Panc1 (cell line): ENCODE measurements at regions not wholly inside any gene's neighbourhood (a gene's known extent, or its start where the extent isn't known, plus 50 kb on each side); places are given as distances from the start of the nearest gene placed in this dataset.

Source experiments
- CTCF ChIP-seq: fragments of 450-650 bp; IDR thresholded peaks from 2 replicates; pipeline ENCODE4 v1.5.1; 2017; ENCODE audit warnings: mild to moderate bottlenecking
- SIN3A ChIP-seq: IDR thresholded peaks from 2 replicates; pipeline ENCODE4 v1.6.1; 2012; ENCODE audit warnings: low read depth, mild to moderate bottlenecking, low read length, moderate library complexity, borderline replicate concordance; ENCODE audit not compliant: insufficient read depth
- TCF7L2 ChIP-seq: IDR thresholded peaks from 2 replicates; pipeline ENCODE4 v1.6.1; 2011; ENCODE audit warnings: mild to moderate bottlenecking, low read depth, low read length, inconsistent platforms

GRCh38 chr6:167397712-167398111 is 72.8 kb downstream of the TTLL2 start:
- TF ChIP-seq CTCF (no peak), TCF7L2 (no peak), SIN3A (no peak)
